Kidney tubule cell (primary cell): ENCODE measurements at regions not wholly inside any gene's neighbourhood (a gene's known extent, or its start where the extent isn't known, plus 50 kb on each side); places are given as distances from the start of the nearest gene placed in this dataset.
A peak's percentile ranks its signal among the peaks of the same experiment; 100 is the strongest.

Experiments used
- DNase-seq: peaks from one replicate; pipeline ENCODE4 v3.0.0-alpha.2; 2018; ENCODE audit warnings: low spot score

- DNase-seq, result peak; percentile 72
Observed at GRCh38 chr10:69716711-69717560, 84.8 kb upstream of the COL13A1 start.

DNA sequence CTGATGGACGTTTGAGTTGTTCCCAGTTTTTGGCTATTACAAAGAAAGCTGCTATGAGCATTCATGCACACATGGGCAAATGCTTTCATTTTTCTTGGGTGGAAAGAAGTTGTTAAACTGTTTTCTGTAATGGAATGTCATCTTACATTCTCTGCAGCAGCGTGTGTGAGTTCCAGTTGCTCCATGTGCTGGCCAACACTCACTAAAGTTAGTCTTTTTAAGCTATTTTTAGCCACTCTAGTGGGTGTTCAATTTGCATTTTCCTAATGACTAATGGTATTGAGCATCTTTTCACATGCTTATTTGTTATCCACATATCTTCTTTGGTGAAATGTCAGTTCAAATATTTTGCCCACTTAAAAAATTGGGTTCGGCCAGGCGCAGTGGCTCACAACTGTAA is 82.8 kb upstream of the COL13A1 start:
- no peak for DNase-seq

- peak; percentile 60 for DNase-seq
Observed at GRCh38 chr10:69721690-69722310, 79.9 kb upstream of the COL13A1 start.

GRCh38 chr10:69723653-69724052 is 78.1 kb upstream of the COL13A1 start:
- DNase-seq, result no peak

DNA sequence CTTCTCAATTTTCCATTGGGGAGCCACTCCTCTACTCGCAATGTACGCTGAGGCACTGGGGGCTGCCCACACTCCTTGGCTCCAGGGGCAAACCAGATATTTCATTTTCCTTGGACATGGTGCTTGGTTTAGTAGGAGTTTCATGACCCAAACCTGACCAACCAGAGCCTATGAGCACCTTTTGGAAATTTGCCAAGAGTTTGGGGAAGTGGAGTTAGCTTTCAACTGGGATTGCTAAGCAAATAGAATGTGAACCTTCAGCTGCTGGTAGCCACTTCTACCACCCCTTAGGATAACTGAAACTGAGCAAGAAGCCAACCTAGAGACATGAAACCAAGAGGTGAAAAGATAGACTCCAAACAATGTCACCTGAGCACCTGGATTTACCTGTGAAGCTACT is 74.9 kb upstream of the COL13A1 start:
- DNase-seq, result peak; percentile 39

GRCh38 chr10:69728335-69728870 is 73.3 kb upstream of the COL13A1 start:
- peak; percentile 96 for DNase-seq

- DNase-seq, result no peak
Observed at GRCh38 chr10:69729326-69730048, 72.2 kb upstream of the COL13A1 start.

DNA sequence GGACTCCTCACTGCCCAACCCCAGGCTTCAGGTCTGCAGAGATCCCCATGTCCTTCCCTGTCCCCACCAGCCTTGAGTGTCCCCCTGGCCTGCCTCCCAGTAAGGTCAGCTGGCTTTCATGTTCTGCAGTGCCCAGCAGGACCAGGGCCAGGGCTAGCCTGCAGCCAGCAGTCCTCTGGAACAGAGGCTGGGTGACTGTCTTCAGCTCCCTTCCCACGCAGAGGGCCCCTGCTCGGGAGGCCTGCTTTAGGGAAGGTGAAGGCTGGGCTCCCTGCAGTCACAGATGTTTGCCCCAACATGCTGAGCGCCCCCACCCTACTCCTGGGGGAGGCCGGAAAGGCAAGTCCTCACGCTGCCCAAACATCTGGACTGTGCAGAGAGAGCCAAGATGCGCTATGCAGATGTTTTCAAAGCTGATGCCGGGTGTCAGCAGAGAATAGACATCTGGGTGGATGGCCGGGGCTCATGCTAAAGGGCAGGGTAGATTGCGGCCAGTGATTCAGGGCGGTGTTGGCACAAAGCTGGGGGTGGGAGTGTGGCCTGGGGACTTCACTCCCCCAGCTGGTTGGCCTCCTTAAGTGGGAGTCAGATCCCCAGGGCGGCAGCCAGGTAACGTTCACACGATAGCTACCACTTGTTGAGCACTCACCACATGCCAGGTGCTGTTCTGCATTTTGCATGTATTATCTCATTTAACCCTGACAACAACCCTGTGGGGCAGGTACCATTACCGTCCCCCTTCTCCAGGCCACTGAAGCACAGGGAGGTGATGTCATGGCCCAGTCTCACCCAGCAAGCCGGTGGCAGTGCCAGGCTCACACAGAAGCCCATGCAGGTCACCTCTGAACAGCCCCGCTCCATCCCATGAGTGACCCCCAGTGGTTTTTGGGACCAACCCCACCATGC is 71.2 kb upstream of the COL13A1 start:
- no peak for DNase-seq

DNA sequence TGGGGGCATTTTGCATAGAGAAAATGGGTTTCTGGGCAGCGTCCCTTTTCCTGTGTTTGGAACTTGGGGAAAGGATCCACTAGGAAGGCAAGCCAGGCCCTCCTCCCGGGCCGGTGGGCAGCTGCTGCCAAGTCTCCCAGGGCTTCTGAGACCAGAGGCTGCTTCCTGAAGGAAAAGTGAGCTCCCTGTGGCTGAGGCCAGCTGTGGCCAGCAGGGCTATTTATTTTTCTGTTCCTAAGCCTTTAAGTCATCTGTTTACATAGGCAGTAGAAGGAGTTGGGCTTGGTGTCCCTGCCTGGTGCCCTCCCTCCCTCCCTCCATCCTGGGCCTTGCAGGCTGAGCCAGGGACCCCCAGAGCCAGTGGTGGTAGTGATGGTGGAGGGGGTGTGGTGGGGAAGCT is 70.5 kb upstream of the COL13A1 start:
- DNase-seq, result no peak

- no peak for DNase-seq
Observed at GRCh38 chr10:69731698-69732097, 70.0 kb upstream of the COL13A1 start.

GRCh38 chr10:69732147-69732825 is 69.4 kb upstream of the COL13A1 start:
- no peak for DNase-seq

GRCh38 chr10:69732826-69733150 is 68.9 kb upstream of the COL13A1 start:
- DNase-seq, result no peak

GRCh38 chr10:69733791-69734261 is 67.9 kb upstream of the COL13A1 start:
- DNase-seq, result peak; percentile 27

GRCh38 chr10:69734416-69734796 is 67.3 kb upstream of the COL13A1 start:
- DNase-seq, result no peak

GRCh38 chr10:69734797-69735468 is 66.8 kb upstream of the COL13A1 start:
- peak; percentile 45 for DNase-seq

DNA sequence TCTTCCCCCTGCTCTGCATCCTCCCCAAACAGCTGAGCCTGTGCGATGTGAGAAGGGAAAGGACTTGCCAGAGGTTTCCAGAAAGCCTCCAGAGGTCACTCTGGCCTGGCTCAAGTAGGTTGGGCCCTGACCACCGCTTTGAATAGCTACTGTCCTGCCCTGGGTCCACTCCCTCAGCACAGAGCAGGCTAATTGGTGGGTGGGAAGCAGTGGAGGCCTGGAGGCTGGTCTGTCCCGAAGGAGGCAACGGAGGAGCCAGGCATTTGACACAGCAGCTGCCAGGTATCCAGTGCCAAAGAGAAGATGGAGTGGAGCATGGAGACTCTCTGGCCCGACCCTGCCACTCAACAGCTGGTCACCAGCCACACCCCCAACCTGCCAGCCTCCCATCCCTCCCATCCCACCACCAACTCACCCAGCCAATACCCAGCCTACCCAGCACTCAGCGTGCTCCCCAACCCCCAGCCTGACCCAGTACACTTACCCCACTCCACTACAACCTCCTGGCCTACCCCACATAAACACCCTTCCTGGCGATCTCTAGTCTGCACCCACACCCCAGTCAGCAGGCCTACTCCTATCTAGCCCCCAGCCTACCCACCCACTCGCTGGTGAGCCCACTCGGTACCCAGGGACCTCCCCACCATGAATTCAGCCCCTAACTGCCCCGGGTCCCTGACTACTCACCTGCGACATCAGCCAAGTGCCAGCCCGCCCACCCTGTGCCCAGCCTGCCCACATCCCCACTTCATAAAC is 64.6 kb upstream of the COL13A1 start:
- no peak for DNase-seq

DNA sequence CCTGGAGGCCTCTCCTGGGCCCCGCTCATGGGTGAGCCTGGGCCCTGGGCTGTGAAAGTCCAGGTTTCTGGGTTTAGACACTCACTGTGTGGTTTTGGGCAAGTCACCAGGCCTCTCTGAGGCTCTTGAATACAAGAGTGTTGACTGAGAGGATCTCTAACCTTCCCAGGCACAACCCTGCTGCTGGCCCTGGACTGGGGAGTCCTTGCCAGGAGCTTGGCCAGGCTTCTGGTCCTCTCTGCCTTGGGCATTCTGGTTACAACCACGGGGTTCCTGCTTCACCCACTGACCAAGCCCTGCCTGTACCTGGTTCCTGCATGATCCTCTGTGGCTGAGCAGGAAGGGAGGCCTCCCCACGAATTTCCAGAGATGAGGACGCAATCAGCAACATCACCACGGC is 63.6 kb upstream of the COL13A1 start:
- DNase-seq, result no peak

GRCh38 chr10:69738858-69739435 is 62.8 kb upstream of the COL13A1 start:
- no peak for DNase-seq

DNA sequence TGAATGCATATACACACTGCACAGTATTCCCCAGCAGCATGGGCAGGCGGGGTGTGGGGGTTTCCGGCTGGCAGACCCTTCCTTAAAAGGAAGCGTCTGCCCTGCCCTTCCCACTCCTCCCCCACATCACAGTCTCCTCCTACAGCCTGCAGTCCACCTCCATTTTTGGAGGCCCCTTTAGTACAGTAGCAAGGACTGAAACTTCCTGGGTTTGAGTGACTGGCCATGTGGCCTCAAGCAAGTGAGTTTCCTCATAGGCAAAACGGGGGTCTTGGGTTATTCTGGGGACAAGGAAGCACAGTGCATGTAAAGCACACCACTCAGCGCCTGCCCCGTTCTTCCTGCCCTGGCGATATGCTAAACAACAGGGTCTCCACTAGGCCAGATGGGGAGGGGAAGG is 62.1 kb upstream of the COL13A1 start:
- no peak for DNase-seq
